Neural progenitor cell (in vitro differentiated cells): ENCODE measurements at regions not wholly inside any gene's neighbourhood (a gene's known extent, or its start where the extent isn't known, plus 50 kb on each side); places are given as distances from the start of the nearest gene placed in this dataset.
A peak's percentile ranks its signal among the peaks of the same experiment; 100 is the strongest.

Experiments used
- DNase-seq: peaks from one replicate; pipeline ENCODE4 v3.0.0-alpha.2; 2016; ENCODE audit warnings: low spot score
- H2AFZ ChIP-seq: fragments of 200-600 bp; sonication (generic); replicated peaks from 2 replicates; pipeline ENCODE4 v1.6.1; 2016; ENCODE audit warnings: antibody characterized with exemption
- H3F3A ChIP-seq: fragments of 200-600 bp; sonication (generic); 2 replicates; pipeline ENCODE4 v1.6.1; 2016; ENCODE audit warnings: antibody characterized with exemption, low read depth
- H3K27ac ChIP-seq: fragments of 200-600 bp; sonication (generic); 2 replicates; pipeline ENCODE4 v1.5.1; 2016; ENCODE audit warnings: mild to moderate bottlenecking
- H3K27me3 ChIP-seq: fragments of 200-600 bp; sonication (generic); 2 replicates; pipeline ENCODE4 v1.6.1; 2016; ENCODE audit warnings: mild to moderate bottlenecking, moderate library complexity
- H3K36me3 ChIP-seq: fragments of 200-600 bp; sonication (generic); 2 replicates; pipeline ENCODE4 v1.5.1; 2016
- H3K4me1 ChIP-seq: fragments of 200-600 bp; sonication (generic); 2 replicates; pipeline ENCODE4 v1.6.1; 2016; ENCODE audit warnings: mixed run types
- H3K4me2 ChIP-seq: fragments of 200-600 bp; sonication (generic); 2 replicates; pipeline ENCODE4 v1.6.1; 2016
- H3K4me3 ChIP-seq: fragments of 200-600 bp; sonication (generic); 2 replicates; pipeline ENCODE4 v1.5.1; 2016
- H3K79me2 ChIP-seq: fragments of 200-600 bp; sonication (generic); 2 replicates; pipeline ENCODE4 v1.6.1; 2016; ENCODE audit warnings: low read depth
- H3K9ac ChIP-seq: fragments of 200-600 bp; sonication (generic); 2 replicates; pipeline ENCODE4 v1.6.1; 2016
- H3K9me3 ChIP-seq: fragments of 200-600 bp; sonication (generic); 2 replicates; pipeline ENCODE4 v1.5.1; 2016; ENCODE audit warnings: low read depth
- H4K20me1 ChIP-seq: fragments of 200-600 bp; sonication (generic); 2 replicates; pipeline ENCODE4 v1.6.1; 2016; ENCODE audit warnings: low read depth
- H3K27ac Mint-ChIP-seq: 3 replicates; pipeline ENCODE4 v1.8.0; 2021; ENCODE audit warnings: mixed read lengths
- H3K27me3 Mint-ChIP-seq: 2 replicates; pipeline ENCODE4 v1.8.0; 2022; ENCODE audit warnings: low read depth, mild to moderate bottlenecking, inconsistent platforms, moderate library complexity, mixed read lengths; ENCODE audit not compliant: insufficient read depth
- H3K36me3 Mint-ChIP-seq: 3 replicates; pipeline ENCODE4 v1.8.0; 2021; ENCODE audit warnings: mixed read lengths
- H3K4me1 Mint-ChIP-seq: 3 replicates; pipeline ENCODE4 v1.8.0; 2021; ENCODE audit warnings: mixed read lengths
- H3K4me3 Mint-ChIP-seq: 3 replicates; pipeline ENCODE4 v1.8.0; 2021; ENCODE audit warnings: mild to moderate bottlenecking, moderate library complexity, mixed read lengths
- H3K9me3 Mint-ChIP-seq: 3 replicates; pipeline ENCODE4 v1.8.0; 2020; ENCODE audit warnings: mixed read lengths
- EZH2 ChIP-seq: fragments of 200-600 bp; sonication (generic); IDR thresholded peaks from 2 replicates; pipeline ENCODE4 v1.6.1; 2017; ENCODE audit warnings: antibody characterized with exemption, mild to moderate bottlenecking, moderate library complexity
- EZH2phosphoT487 ChIP-seq: fragments of 200-600 bp; sonication (generic); IDR thresholded peaks from 2 replicates; pipeline ENCODE4 v1.6.1; 2017; ENCODE audit warnings: antibody characterized with exemption
- TF ChIP-seq, protein P1 (sequence below): fragments of 200-600 bp; sonication (generic); IDR thresholded peaks from 2 replicates; pipeline ENCODE4 v1.5.1; 2017; ENCODE audit warnings: antibody characterized with exemption, mild to moderate bottlenecking

DNA sequence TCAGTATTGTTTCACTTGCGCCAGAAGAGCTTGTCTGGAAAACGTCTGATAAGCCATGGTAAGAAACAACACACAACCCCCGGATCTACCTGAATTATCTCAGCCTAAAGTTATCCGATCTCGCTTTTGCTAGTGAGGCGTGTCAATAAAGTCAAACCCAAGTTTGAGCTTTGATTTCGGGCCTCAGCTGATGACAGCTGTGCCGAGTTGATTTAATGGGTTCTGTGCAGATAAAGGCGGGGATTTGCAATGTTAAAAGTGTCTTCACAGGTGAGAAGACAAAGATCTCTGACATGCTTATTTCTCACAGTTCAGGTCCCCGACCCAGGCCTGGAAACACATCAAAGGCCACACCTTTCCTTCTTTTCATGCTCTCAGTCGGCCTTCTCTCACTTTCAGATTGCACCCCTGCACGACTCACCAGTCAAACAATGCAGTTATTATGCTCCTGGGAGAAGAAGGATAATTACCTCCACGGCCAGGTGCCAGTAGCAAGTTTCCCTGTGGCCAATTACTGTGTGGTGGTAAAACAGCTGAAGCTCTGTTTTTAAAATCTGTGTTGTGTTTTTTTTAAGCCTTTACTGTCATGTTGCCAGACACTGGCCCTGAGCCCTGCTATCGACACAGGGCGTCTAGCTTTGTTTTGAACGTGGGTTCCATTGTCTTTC is 245.3 kb upstream of the RUNX1 start:
- TF ChIP-seq, protein P1, sequence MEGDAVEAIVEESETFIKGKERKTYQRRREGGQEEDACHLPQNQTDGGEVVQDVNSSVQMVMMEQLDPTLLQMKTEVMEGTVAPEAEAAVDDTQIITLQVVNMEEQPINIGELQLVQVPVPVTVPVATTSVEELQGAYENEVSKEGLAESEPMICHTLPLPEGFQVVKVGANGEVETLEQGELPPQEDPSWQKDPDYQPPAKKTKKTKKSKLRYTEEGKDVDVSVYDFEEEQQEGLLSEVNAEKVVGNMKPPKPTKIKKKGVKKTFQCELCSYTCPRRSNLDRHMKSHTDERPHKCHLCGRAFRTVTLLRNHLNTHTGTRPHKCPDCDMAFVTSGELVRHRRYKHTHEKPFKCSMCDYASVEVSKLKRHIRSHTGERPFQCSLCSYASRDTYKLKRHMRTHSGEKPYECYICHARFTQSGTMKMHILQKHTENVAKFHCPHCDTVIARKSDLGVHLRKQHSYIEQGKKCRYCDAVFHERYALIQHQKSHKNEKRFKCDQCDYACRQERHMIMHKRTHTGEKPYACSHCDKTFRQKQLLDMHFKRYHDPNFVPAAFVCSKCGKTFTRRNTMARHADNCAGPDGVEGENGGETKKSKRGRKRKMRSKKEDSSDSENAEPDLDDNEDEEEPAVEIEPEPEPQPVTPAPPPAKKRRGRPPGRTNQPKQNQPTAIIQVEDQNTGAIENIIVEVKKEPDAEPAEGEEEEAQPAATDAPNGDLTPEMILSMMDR = no peak
- no peak for TF ChIP-seq EZH2phosphoT487
- no peak for TF ChIP-seq EZH2
- Histone ChIP-seq H3K9me3 (no peaks in the 10 kb centered on the region), H3F3A (peaks cover 16% of the 10 kb centered on the region), H3K4me3 (no peak overlapping the region), H3K9ac (no peak overlapping the region), H3K79me2 (no peaks in the 10 kb centered on the region), H4K20me1 (no peaks in the 10 kb centered on the region), H3K4me2 (peak overlapping the region; percentile 46), H3K27ac (no peak overlapping the region), H3K36me3 (no peaks in the 10 kb centered on the region), H2AFZ (no peak overlapping the region), H3K4me1 (peaks cover 22% of the 10 kb centered on the region), H3K27me3 (no peaks in the 10 kb centered on the region)
- H3K4me3 Mint-ChIP-seq = no peak overlapping the region
- DNase-seq = peak; percentile 21
- no peaks in the 10 kb centered on the region for H3K27me3 Mint-ChIP-seq
- H3K27ac Mint-ChIP-seq = no peak overlapping the region
- no peaks in the 10 kb centered on the region for H3K36me3 Mint-ChIP-seq
- peaks cover 3% of the 10 kb centered on the region for H3K9me3 Mint-ChIP-seq
- peaks cover 13% of the 10 kb centered on the region for H3K4me1 Mint-ChIP-seq

DNA sequence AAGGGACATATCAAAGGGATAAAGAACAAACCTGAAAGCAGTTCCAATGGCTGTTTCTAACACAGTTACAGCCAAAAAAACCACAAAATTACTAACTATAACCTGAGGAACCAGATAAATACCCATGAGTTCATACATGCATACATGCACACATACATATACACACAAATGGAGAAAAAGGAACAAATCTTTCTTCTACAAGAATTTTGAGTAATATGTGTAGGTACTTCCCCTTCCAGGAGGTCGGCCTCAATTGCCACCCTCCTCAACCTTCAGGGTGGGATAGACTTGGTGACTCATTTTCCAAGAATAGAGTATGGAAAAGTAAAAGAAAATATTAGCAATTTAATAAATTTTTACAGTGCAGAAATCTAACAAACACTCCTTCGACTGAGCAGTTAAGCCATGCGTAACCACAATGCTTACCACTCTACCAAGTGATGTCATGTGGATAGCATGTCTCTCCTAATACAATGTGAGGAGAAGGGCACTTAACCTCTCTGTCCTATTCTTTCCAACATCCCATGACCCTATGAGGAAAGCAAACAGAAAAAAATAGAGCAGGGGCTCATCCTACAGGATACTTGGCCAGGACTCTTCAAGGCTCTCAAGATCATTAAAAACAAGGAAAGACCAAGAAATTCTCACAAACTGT is 243.0 kb upstream of the RUNX1 start:
- no peaks in the 10 kb centered on the region for H4K20me1 ChIP-seq
- TF ChIP-seq EZH2phosphoT487 (no peak), EZH2 (no peak)
- TF ChIP-seq, protein P1 = no peak
- H3K36me3 ChIP-seq = no peaks in the 10 kb centered on the region
- no peak overlapping the region for H2AFZ ChIP-seq
- H3K9me3 ChIP-seq = no peaks in the 10 kb centered on the region
- no peaks in the 10 kb centered on the region for H3K79me2 ChIP-seq
- H3K4me3 ChIP-seq = no peak overlapping the region
- no peaks in the 10 kb centered on the region for H3K27me3 ChIP-seq
- Mint-ChIP-seq H3K36me3 (no peaks in the 10 kb centered on the region), H3K9me3 (peaks cover 14% of the 10 kb centered on the region), H3K4me3 (no peak overlapping the region), H3K27me3 (no peaks in the 10 kb centered on the region), H3K27ac (no peak overlapping the region), H3K4me1 (peaks cover 11% of the 10 kb centered on the region)
- DNase-seq = no peak
- H3F3A ChIP-seq = peaks cover 16% of the 10 kb centered on the region
- H3K27ac ChIP-seq = no peak overlapping the region
- no peak overlapping the region for H3K4me2 ChIP-seq
- H3K4me1 ChIP-seq = peaks cover 15% of the 10 kb centered on the region
- H3K9ac ChIP-seq = no peak overlapping the region

DNA sequence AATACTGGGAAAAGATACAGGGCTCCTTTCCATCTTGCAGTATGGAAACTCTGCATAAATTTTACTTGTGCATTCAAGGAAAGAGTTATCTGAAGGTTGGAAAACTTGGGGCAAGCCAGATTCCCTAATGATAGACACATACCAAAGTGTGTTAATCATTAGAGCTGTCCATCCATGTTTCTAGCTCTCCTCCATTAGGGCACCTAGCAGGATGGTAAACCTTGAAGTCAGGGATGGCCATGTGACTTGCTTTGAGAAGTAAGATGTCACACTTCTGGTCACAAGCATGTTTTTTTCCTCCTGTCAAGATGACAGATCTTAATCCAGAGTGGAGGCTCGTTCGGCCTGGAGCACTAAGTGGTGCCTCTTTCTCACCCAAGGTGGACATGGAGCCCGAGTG is 241.9 kb upstream of the RUNX1 start:
- H3K4me3 Mint-ChIP-seq = no peak overlapping the region
- H3K27me3 Mint-ChIP-seq = peaks cover 2% of the 10 kb centered on the region
- no peaks in the 10 kb centered on the region for H3K79me2 ChIP-seq

More for the DNA sequence above, 241.9 kb upstream of the RUNX1 start:
- Histone ChIP-seq H3K9me3 (no peaks in the 10 kb centered on the region), H3K36me3 (no peaks in the 10 kb centered on the region), H3F3A (peaks cover 16% of the 10 kb centered on the region), H3K4me2 (no peak overlapping the region), H3K4me3 (no peak overlapping the region), H4K20me1 (no peaks in the 10 kb centered on the region), H3K27me3 (no peaks in the 10 kb centered on the region), H2AFZ (no peak overlapping the region), H3K4me1 (peaks cover 15% of the 10 kb centered on the region), H3K9ac (no peak overlapping the region), H3K27ac (no peak overlapping the region)
- no peak overlapping the region for H3K27ac Mint-ChIP-seq
- H3K4me1 Mint-ChIP-seq = peaks cover 11% of the 10 kb centered on the region
- H3K9me3 Mint-ChIP-seq = peaks cover 13% of the 10 kb centered on the region
- no peaks in the 10 kb centered on the region for H3K36me3 Mint-ChIP-seq
- no peak for DNase-seq
- no peak for TF ChIP-seq EZH2phosphoT487
- TF ChIP-seq, protein P1 = no peak
